ENCODE measurements at regions not wholly inside any gene's neighbourhood (a gene's known extent, or its start where the extent isn't known, plus 50 kb on each side); places are given as distances from the start of the nearest gene placed in this dataset.

DNA sequence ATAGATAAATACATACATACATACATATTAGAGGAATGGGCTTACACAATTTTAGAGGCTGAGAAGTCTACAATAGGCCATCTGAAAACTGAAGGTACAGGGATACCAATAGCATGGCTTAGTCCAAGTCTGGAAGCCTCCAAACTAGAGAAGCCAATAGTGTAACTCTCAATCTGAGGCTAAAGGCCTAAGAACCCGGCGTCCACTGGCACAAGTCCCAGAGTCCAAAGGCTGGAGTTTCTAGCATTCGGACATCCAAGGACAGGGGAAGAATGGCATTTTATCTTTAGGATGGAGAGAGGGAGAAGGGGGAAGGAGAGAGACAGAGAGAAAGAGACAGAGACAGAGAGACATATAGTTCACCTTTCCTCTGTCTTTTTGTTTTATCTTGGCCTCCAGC lies 63.7 kb upstream of the SYT4 start:
- TF ChIP-seq ZFP69B (tag by site-specific recombination; IDR thresholded peaks at IDR 0.05), result no peak
- no peak for TF ChIP-seq ZNF394 (tag by site-specific recombination; IDR thresholded peaks at IDR 0.05; ENCODE audit: borderline replicate concordance)
- no peak for TF ChIP-seq ZNF48 (tag by site-specific recombination; IDR thresholded peaks at IDR 0.05)
- no peak for TF ChIP-seq ZNF350 (tag by site-specific recombination; IDR thresholded peaks at IDR 0.05)
- no peak for TF ChIP-seq ZNF670 (tag by site-specific recombination; IDR thresholded peaks at IDR 0.05; ENCODE audit: low read depth)
- TF ChIP-seq ZNF114 (tag by site-specific recombination; IDR thresholded peaks at IDR 0.05), result no peak
- TF ChIP-seq, protein P1, sequence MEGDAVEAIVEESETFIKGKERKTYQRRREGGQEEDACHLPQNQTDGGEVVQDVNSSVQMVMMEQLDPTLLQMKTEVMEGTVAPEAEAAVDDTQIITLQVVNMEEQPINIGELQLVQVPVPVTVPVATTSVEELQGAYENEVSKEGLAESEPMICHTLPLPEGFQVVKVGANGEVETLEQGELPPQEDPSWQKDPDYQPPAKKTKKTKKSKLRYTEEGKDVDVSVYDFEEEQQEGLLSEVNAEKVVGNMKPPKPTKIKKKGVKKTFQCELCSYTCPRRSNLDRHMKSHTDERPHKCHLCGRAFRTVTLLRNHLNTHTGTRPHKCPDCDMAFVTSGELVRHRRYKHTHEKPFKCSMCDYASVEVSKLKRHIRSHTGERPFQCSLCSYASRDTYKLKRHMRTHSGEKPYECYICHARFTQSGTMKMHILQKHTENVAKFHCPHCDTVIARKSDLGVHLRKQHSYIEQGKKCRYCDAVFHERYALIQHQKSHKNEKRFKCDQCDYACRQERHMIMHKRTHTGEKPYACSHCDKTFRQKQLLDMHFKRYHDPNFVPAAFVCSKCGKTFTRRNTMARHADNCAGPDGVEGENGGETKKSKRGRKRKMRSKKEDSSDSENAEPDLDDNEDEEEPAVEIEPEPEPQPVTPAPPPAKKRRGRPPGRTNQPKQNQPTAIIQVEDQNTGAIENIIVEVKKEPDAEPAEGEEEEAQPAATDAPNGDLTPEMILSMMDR (tag by site-specific recombination; IDR thresholded peaks at IDR 0.05), result no peak
- no peak for TF ChIP-seq SCRT2 (tag by site-specific recombination; IDR thresholded peaks at IDR 0.05)
- no peak for TF ChIP-seq ZXDB (tag by site-specific recombination; IDR thresholded peaks at IDR 0.05)

Measured in HEK293 (cell line).